ENCODE measurements at regions not wholly inside any gene's neighbourhood (a gene's known extent, or its start where the extent isn't known, plus 50 kb on each side); places are given as distances from the start of the nearest gene placed in this dataset.

DNA sequence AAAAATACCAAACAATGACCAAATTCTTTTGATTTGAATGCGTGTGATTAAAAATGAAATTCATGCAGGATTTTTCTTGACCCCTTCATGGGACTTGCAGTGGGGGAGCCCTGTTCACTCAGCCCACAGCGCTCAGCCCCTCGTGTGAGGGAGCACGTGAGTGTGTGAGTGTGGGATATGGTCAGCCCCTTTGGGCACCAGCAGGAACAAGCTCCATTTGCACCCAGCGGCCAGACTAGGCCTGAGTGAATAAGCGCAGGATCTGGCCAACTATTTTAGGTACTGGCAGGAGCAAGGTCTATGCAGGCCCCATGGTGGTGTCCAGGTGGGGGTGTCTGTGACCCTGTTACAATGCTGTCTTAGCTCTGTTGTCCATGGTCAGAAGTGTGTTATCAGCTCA lies 1631.2 kb downstream of the BRINP3 start:
- Histone ChIP-seq H3K36me3 (ENCODE audit: control insufficient read depth, insufficient read depth, low read length) (no peaks in the 10 kb centered on the region), H3K4me3 (replicated peaks; ENCODE audit: low read depth, low read length) (no peak overlapping the region), H3K27me3 (replicated peaks; ENCODE audit: control insufficient read depth, insufficient read depth, low read length) (no peaks in the 10 kb centered on the region)
- no peak for DNase-seq (ENCODE audit: extremely low read depth, insufficient read length)
- TF ChIP-seq, protein P1, sequence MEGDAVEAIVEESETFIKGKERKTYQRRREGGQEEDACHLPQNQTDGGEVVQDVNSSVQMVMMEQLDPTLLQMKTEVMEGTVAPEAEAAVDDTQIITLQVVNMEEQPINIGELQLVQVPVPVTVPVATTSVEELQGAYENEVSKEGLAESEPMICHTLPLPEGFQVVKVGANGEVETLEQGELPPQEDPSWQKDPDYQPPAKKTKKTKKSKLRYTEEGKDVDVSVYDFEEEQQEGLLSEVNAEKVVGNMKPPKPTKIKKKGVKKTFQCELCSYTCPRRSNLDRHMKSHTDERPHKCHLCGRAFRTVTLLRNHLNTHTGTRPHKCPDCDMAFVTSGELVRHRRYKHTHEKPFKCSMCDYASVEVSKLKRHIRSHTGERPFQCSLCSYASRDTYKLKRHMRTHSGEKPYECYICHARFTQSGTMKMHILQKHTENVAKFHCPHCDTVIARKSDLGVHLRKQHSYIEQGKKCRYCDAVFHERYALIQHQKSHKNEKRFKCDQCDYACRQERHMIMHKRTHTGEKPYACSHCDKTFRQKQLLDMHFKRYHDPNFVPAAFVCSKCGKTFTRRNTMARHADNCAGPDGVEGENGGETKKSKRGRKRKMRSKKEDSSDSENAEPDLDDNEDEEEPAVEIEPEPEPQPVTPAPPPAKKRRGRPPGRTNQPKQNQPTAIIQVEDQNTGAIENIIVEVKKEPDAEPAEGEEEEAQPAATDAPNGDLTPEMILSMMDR (IDR thresholded peaks at IDR 0.05; ENCODE audit: insufficient read depth, low read length, poor library complexity, severe bottlenecking) = no peak

DNA sequence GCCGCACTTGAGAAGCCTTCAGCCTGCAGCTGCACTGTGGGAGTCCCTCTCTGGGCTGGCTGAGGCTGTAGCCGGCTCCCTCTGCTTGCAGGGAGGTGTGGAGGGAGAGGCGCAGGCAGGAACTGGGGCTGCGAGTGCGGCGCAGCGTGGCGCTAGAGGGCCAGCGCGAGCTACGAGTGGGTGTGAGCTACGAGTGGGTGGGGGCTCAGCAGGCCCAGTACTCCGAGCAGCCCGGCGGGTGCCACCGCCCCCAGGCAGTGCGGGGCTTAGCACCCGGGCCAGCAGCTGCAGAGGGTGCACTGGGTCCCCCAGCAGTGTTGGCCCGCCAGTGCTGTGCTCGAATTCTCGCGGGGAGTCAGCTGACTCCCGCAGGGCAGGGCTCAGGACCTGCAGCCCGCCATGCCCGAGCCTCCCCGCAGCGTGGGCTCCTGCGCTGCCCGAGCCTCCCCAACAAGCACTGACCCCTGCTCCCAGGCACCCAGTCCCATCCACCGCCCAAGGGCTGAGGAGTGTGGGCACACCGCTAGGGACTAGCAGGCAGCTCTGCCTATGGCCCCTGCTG lies 1620.1 kb downstream of the BRINP3 start:
- DNase-seq (ENCODE audit: extremely low read depth, insufficient read length) = no peak
- Histone ChIP-seq H3K27me3 (replicated peaks; ENCODE audit: control insufficient read depth, insufficient read depth, low read length) (no peaks in the 10 kb centered on the region), H3K4me3 (replicated peaks; ENCODE audit: low read depth, low read length) (no peak overlapping the region), H3K36me3 (ENCODE audit: control insufficient read depth, insufficient read depth, low read length) (no peaks in the 10 kb centered on the region)
- TF ChIP-seq, protein P1 (IDR thresholded peaks at IDR 0.05; ENCODE audit: insufficient read depth, low read length, poor library complexity, severe bottlenecking) = no peak

DNA sequence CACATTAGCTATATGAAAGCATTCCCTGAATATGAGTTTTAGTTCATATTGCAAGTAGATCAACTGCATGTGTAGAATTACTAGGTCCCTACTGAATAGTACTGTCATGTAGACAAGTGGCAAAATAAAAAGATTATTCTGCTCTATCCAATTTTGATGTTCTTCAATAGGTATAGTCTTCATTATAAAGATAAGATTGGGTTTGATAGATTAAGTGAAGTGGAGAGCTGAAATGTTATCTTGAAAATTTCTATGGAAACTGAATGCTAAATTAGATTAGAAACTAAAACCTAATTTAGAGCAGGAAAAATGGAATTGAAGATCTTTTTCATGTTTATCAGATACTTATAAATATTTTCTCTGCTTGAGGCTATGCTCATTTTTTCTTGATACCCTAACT lies 1610.0 kb downstream of the BRINP3 start:
- DNase-seq (ENCODE audit: extremely low read depth, insufficient read length) = no peak
- Histone ChIP-seq H3K36me3 (ENCODE audit: control insufficient read depth, insufficient read depth, low read length) (no peaks in the 10 kb centered on the region), H3K4me3 (replicated peaks; ENCODE audit: low read depth, low read length) (no peak overlapping the region), H3K27me3 (replicated peaks; ENCODE audit: control insufficient read depth, insufficient read depth, low read length) (no peaks in the 10 kb centered on the region)
- TF ChIP-seq, protein P1 (IDR thresholded peaks at IDR 0.05; ENCODE audit: insufficient read depth, low read length, poor library complexity, severe bottlenecking) = no peak

DNA sequence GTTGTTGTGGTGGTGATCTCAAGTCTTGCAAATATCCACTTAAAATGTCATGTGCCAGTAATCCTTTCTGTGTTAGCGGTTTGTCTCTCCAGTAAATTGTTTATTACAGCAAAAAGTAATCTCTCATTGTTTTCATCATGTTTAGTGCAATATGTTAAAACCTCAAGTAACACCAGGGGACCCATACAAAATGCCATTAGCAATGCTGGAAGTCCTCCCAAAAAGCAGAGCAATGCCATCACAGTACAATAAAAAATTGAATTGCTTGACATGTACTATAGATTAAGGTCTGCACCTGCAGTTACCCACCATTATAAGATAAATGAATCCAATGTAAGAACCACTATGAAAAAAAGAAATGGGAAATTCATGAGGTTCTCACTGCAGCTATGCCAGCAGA lies 1606.5 kb downstream of the BRINP3 start:
- no peak for DNase-seq (ENCODE audit: extremely low read depth, insufficient read length)
- Histone ChIP-seq H3K4me3 (replicated peaks; ENCODE audit: low read depth, low read length) (no peak overlapping the region), H3K36me3 (ENCODE audit: control insufficient read depth, insufficient read depth, low read length) (no peaks in the 10 kb centered on the region), H3K27me3 (replicated peaks; ENCODE audit: control insufficient read depth, insufficient read depth, low read length) (no peaks in the 10 kb centered on the region)
- TF ChIP-seq, protein P1 (IDR thresholded peaks at IDR 0.05; ENCODE audit: insufficient read depth, low read length, poor library complexity, severe bottlenecking) = no peak

DNA sequence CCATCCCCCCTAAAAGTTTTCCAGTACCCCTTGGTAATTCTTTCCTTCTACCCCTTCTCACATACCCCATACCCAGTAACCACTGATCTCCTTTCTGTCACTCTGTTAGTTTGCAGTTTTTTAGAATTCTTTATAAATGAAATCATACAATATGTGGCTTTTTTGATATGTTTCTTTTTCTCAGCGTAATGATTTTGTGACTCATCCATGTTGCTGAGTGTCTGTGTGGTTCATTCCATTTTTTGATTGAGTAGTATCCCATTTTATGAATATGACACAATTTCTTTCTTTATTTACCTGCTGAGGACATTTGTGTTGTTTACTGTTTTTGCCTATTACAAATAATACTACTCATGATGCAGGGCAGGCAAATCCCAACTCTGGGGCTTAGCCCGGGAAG lies 1605.3 kb downstream of the BRINP3 start:
- no peaks in the 10 kb centered on the region for H3K27me3 ChIP-seq (replicated peaks; ENCODE audit: control insufficient read depth, insufficient read depth, low read length)
- no peak for DNase-seq (ENCODE audit: extremely low read depth, insufficient read length)
- TF ChIP-seq, protein P1 (IDR thresholded peaks at IDR 0.05; ENCODE audit: insufficient read depth, low read length, poor library complexity, severe bottlenecking) = no peak
- no peaks in the 10 kb centered on the region for H3K36me3 ChIP-seq (ENCODE audit: control insufficient read depth, insufficient read depth, low read length)
- H3K4me3 ChIP-seq (replicated peaks; ENCODE audit: low read depth, low read length) = no peak overlapping the region

DNA sequence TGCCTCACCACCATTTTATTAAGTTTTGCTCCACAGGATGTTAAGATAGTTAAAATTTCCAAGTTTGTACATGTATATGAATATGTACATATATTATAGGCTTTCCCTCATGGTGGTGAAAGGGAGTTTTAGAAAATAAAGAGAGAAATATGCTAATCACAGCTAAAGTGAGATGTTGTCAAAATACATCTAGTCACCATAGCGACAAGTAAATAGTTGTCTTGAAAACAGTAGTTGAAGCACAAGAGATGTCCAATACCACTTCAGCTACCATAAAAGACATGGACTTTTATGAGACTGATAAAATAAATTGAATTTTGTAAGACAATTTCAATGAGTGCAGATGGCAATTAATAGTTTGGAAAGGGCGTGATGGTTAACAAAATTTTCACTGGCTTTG lies 1600.0 kb downstream of the BRINP3 start:
- Histone ChIP-seq H3K36me3 (ENCODE audit: control insufficient read depth, insufficient read depth, low read length) (no peaks in the 10 kb centered on the region), H3K27me3 (replicated peaks; ENCODE audit: control insufficient read depth, insufficient read depth, low read length) (no peaks in the 10 kb centered on the region), H3K4me3 (replicated peaks; ENCODE audit: low read depth, low read length) (no peak overlapping the region)
- TF ChIP-seq, protein P1 (IDR thresholded peaks at IDR 0.05; ENCODE audit: insufficient read depth, low read length, poor library complexity, severe bottlenecking) = no peak
- DNase-seq (ENCODE audit: extremely low read depth, insufficient read length) = no peak

All from GM06990 (cell line).